GM13976 (cell line): ENCODE measurements at regions not wholly inside any gene's neighbourhood (a gene's known extent, or its start where the extent isn't known, plus 50 kb on each side); places are given as distances from the start of the nearest gene placed in this dataset.

ENCODE experiments used
- DNase-seq: peaks from one replicate; pipeline ENCODE4 v3.0.0; 2012; ENCODE audit warnings: low spot score
- in situ Hi-C: fragments of 300-500 bp; cut with MboI; formaldehyde crosslinking; loops from one replicate; pipeline ENCODE4 v1.12.0; 2022; ENCODE audit warnings: low sequenced_read_pairs, mixed read lengths, inconsistent platforms; ENCODE audit not compliant: unreplicated experiment
- TF ChIP-seq, protein P1 (sequence below): IDR thresholded peaks from 2 replicates; pipeline ENCODE4 v1.5.1; 2012; ENCODE audit warnings: borderline replicate concordance, mild to moderate bottlenecking; ENCODE audit not compliant: insufficient read depth; ENCODE audit errors: extremely low read depth, missing control alignments, control extremely low read depth

DNA sequence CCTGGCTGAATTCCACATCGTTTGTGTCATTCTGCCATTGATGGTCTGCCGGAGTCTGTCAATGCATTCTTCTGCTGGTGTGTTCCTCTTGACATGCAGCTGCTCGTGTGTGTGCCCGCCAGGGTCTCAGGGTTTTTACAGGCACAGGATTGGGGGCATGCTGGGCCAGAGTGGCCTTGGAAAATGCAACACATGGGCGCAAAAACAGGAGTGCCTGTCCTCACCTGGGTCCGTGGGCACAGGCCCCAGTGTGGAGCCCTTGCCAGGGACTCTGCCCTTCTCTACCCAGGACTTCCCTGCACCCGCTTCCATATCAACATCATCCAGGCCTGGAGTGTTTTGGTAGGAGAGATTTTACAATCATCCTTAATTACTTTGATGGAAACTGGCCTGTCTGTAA, 340.7 kb downstream of the KIF20B start:
- TF ChIP-seq, protein P1, sequence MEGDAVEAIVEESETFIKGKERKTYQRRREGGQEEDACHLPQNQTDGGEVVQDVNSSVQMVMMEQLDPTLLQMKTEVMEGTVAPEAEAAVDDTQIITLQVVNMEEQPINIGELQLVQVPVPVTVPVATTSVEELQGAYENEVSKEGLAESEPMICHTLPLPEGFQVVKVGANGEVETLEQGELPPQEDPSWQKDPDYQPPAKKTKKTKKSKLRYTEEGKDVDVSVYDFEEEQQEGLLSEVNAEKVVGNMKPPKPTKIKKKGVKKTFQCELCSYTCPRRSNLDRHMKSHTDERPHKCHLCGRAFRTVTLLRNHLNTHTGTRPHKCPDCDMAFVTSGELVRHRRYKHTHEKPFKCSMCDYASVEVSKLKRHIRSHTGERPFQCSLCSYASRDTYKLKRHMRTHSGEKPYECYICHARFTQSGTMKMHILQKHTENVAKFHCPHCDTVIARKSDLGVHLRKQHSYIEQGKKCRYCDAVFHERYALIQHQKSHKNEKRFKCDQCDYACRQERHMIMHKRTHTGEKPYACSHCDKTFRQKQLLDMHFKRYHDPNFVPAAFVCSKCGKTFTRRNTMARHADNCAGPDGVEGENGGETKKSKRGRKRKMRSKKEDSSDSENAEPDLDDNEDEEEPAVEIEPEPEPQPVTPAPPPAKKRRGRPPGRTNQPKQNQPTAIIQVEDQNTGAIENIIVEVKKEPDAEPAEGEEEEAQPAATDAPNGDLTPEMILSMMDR: no peak
- in situ Hi-C loops: no loop called here
- no peak for DNase-seq

DNA sequence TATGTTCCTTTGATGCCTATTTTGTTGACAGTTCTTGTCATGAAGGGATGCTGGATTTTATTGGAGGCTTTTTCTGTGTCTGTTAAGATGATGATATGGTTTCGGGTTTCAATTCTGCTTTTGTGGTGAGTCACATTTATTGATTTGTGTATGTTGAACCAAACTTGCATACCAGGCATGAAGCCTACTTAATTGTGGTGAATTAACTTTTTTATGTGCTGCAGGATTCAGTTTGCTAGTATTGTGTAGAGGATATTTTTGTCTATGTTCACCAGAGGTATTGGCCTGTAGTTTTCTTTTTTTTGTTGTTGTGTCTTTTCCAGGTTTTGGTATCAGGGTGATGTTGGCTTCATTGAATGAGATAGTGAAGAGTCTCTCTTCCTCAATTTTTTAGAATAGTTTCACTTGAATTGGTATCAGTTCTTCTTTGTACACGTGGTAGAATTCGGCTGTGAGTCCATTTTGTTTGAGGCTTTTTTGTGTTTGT, 345.9 kb downstream of the KIF20B start:
- TF ChIP-seq, protein P1: no peak
- peak; percentile 29 for DNase-seq
- in situ Hi-C loops: no loop called here

DNA sequence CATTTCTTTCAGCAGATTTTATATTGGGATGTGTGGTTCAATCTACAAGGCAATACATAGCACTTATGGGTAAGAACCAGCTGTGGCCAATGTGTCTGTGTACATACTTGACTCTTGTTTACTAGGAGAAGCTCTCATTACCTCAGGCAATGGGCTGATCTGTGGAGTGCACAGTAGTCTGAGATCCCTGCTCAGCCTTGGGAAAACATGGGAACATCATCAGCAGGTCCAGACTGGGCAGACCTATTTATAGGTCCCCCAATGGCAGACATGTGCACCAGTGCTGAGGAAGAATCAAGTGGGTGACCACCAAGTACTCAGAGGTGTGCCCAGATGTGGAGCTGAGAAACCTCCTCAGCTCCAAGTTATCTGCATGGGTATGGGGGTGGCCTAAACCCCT, 349.7 kb downstream of the KIF20B start:
- TF ChIP-seq, protein P1: no peak
- DNase-seq: no peak
- in situ Hi-C loops: no loop called here

DNA sequence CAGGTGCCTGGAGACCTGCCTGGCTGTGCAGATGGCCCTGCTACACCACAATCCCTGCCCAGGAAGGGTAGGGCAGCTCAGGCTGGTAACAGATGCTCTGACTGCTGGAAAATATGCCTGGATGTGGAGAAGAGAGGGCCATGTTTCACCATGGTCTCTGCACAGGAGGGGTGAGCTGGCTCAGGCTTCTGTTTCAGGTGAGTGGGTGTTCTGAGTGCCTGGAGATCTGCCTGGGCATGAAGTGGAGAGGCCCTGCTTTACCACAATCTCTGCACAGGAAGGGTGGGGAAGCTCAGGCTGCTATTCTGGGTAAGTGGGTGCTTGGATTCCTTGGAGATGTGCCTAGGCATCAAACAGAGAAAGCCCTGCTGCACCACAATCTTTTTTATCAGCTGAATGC, 350.1 kb downstream of the KIF20B start:
- TF ChIP-seq, protein P1: no peak
- in situ Hi-C loops: no loop called here
- no peak for DNase-seq

DNA sequence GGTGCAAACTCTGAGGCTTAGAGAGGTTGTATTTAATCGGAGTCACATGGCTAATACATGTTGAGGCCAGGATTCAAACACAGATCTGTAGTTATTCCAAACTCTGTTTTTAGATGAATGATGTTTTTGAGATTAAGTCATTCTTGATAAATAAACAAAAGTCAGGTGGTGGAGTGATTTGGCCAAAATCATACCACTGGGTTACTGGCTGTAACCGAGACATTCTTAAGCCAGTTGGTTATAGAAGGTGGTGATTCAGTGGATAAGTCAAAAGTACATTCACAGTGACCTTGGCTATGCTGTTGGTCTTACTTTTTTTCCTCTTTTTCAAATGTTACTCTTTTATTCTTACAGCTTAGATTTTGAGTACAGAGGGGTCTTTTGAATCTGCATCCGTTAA, 361.4 kb downstream of the KIF20B start:
- TF ChIP-seq, protein P1: no peak
- in situ Hi-C loops: no loop called here
- no peak for DNase-seq

DNA sequence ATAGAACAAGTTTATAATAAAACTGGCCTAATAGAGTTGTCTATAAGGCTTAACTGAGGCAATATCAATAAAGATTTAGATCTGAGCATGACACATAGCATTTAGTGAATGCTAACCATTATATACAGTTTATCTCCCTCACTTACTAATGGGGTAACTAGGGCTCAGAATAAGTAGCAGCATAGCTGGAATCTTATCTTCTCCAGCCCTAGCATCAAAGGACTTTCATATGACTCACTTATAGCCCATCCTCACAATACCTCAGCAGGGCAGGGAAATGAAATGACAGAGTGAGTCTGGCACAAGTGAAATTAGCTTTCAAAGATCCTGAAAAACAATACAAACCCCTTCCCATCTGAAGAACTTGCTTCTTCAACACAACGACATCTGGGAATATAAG, 362.9 kb downstream of the KIF20B start:
- TF ChIP-seq, protein P1: no peak
- in situ Hi-C loops: no loop called here
- DNase-seq: no peak

DNA sequence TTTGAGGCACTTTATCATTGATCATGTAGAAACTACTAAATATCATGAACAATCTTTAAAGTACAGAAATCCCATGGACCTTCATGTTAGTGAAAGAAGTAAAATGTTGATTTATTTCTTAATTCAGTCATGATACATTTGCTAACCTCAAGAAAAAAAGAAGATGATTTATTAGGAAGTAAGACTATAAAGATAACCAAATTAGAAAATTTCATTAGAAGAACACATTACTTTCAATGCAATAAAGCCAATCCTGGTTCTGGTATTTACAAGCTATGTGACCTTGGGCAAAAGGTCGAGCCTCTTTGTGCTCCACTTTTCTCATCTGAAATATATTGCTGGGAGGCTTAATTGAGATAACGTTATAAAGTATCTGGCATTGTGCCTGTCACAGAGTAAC, 365.0 kb downstream of the KIF20B start:
- no peak for DNase-seq
- TF ChIP-seq, protein P1: no peak

More for the DNA sequence above, 365.0 kb downstream of the KIF20B start:
- in situ Hi-C loops: no loop called here
